ENCODE measurements at regions not wholly inside any gene's neighbourhood (a gene's known extent, or its start where the extent isn't known, plus 50 kb on each side); places are given as distances from the start of the nearest gene placed in this dataset.

DNA sequence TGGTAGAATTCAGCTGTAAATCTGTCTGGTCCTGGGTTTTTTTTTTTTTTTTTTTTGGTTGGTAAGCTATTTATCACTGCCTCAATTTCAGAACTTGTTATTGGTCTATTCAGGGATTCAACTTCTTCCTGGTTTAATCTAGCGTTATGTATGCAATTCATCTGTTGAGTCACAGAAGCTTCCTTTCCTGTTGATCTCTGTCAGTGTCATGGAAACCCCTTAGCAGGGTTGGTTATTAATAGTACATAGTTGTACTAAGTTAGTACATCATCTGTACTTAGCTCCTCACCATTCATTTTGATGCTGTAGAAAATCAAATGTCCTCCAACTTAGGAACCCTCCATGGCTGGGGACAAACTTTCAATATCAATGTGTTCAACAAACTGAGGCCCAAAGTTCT, 51.0 kb upstream of the BARHL2 start:
- no peaks in the 10 kb centered on the region for H3K4me1 ChIP-seq
- intact Hi-C loops (cut with DNase I) = no loop called here
- WGBS = 60% methylated on average over 1 of the region's 1 CpG
- H3K27me3 ChIP-seq = peaks cover 0 to 30% (median 2%) of the 10 kb centered on the region in 4 donors
- DNase-seq (ENCODE audit: extremely low spot score) = no peak
- TF ChIP-seq, protein P1, sequence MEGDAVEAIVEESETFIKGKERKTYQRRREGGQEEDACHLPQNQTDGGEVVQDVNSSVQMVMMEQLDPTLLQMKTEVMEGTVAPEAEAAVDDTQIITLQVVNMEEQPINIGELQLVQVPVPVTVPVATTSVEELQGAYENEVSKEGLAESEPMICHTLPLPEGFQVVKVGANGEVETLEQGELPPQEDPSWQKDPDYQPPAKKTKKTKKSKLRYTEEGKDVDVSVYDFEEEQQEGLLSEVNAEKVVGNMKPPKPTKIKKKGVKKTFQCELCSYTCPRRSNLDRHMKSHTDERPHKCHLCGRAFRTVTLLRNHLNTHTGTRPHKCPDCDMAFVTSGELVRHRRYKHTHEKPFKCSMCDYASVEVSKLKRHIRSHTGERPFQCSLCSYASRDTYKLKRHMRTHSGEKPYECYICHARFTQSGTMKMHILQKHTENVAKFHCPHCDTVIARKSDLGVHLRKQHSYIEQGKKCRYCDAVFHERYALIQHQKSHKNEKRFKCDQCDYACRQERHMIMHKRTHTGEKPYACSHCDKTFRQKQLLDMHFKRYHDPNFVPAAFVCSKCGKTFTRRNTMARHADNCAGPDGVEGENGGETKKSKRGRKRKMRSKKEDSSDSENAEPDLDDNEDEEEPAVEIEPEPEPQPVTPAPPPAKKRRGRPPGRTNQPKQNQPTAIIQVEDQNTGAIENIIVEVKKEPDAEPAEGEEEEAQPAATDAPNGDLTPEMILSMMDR (IDR thresholded peaks at IDR 0.05) = no peak
- TF ChIP-seq EP300 (IDR thresholded peaks at IDR 0.05) (no peak), POLR2A (IDR thresholded peaks at IDR 0.05; ENCODE audit: low read depth) (no peak), POLR2AphosphoS5 (IDR thresholded peaks at IDR 0.05) (no peak)
- no peak overlapping the region for H3K27ac ChIP-seq (replicated peaks in 1 of 4)
- H3K36me3 ChIP-seq = no peaks in the 10 kb centered on the region
- no peak overlapping the region for H3K4me3 ChIP-seq
- H3K9me3 ChIP-seq = no peaks in the 10 kb centered on the region
